SJCRH30 (cell line): ENCODE measurements at regions not wholly inside any gene's neighbourhood (a gene's known extent, or its start where the extent isn't known, plus 50 kb on each side); places are given as distances from the start of the nearest gene placed in this dataset.

ENCODE experiments used
- DNase-seq, 2 experiments: peaks; one replicate each; pipeline ENCODE4 v3.0.0-alpha.2; 2015 to 2020
- H3K27ac ChIP-seq: fragments of 250-450 bp; sonication (Bioruptor Pico); 2 replicates; pipeline ENCODE4 v1.5.1; 2020; ENCODE audit warnings: mild to moderate bottlenecking, moderate library complexity
- H3K27me3 ChIP-seq: fragments of 250-450 bp; sonication (Bioruptor Pico); 2 replicates; pipeline ENCODE4 v1.5.1; 2020; ENCODE audit warnings: mild to moderate bottlenecking, moderate library complexity
- H3K36me3 ChIP-seq: fragments of 250-450 bp; sonication (Bioruptor Pico); 2 replicates; pipeline ENCODE4 v1.5.1; 2020; ENCODE audit warnings: mild to moderate bottlenecking, moderate library complexity
- H3K4me1 ChIP-seq: fragments of 250-450 bp; sonication (Bioruptor Pico); 2 replicates; pipeline ENCODE4 v1.5.1; 2020; ENCODE audit warnings: mild to moderate bottlenecking, moderate library complexity
- H3K4me3 ChIP-seq: fragments of 250-450 bp; sonication (Bioruptor Pico); 2 replicates; pipeline ENCODE4 v1.5.1; 2020; ENCODE audit warnings: mild to moderate bottlenecking, moderate library complexity
- H3K9me3 ChIP-seq: fragments of 250-450 bp; sonication (Bioruptor Pico); replicated peaks from 2 replicates; pipeline ENCODE4 v1.5.1; 2020; ENCODE audit warnings: mild to moderate bottlenecking, moderate library complexity

DNA sequence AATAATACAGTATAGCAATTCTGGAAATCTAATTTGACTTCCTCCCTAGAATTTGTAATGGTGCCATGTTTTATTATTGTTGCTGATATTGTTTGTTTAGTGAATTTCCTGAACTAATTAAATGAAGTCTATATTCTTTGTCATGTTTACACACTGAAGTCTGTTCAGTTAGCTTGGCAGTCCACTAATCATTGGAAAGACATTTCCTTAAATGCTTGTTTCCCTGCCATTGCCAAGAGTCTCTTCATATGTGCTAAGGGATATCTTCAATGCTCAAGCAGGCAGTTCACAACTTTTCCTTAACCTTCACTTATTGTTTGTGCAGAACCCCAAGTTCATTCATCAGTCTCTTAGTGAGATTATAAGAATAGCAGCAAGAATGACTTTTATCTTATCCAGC is 755.3 kb downstream of the INHBA start:
- Histone ChIP-seq H3K36me3 (no peaks in the 10 kb centered on the region), H3K9me3 (no peaks in the 10 kb centered on the region), H3K4me3 (no peak overlapping the region), H3K4me1 (no peaks in the 10 kb centered on the region), H3K27ac (no peak overlapping the region), H3K27me3 (no peaks in the 10 kb centered on the region)
- DNase-seq = no peak

DNA sequence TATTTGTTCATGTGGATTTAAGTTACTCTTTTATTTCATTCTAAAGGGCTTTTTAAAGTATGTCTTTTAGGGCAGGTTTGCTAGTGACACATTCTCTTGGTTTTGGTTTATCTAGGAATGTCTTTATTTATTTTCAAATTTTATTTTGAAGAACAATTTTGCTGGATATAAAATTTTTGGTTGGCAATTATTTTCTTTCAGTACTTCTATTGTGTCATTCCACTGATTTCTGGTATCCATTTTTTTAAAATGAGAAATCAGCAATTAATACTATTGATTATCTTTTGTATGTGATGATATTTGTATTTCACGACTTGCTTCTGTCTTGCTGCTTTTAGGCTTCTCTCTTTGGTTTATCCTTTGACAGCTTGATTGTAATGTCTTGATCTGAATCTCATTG is 756.3 kb downstream of the INHBA start:
- Histone ChIP-seq H3K27me3 (no peaks in the 10 kb centered on the region), H3K27ac (no peak overlapping the region), H3K9me3 (no peaks in the 10 kb centered on the region), H3K36me3 (no peaks in the 10 kb centered on the region), H3K4me1 (no peaks in the 10 kb centered on the region), H3K4me3 (no peak overlapping the region)
- DNase-seq = no peak

DNA sequence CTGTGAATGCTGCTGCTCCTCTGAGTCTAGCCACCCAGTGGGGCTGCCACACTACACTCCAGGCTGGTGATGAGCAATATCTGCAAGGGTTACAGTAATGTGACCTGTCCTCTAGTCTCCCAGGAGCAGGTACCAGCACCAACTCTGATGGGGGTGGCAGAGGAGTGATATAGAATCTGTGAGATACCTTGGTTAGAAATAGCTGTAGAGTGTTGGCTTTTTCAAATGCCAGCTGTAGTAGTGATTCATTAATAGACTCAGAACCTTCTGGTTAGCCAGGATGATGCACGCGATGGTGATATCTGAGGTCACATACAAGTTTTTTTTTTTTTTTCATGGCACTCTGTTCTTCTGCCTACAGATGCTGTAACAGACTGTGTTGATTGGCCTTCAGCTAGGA is 757.1 kb downstream of the INHBA start:
- Histone ChIP-seq H3K4me3 (no peak overlapping the region), H3K27me3 (no peaks in the 10 kb centered on the region), H3K27ac (no peak overlapping the region), H3K36me3 (no peaks in the 10 kb centered on the region), H3K4me1 (no peaks in the 10 kb centered on the region), H3K9me3 (no peaks in the 10 kb centered on the region)
- DNase-seq = no peak

DNA sequence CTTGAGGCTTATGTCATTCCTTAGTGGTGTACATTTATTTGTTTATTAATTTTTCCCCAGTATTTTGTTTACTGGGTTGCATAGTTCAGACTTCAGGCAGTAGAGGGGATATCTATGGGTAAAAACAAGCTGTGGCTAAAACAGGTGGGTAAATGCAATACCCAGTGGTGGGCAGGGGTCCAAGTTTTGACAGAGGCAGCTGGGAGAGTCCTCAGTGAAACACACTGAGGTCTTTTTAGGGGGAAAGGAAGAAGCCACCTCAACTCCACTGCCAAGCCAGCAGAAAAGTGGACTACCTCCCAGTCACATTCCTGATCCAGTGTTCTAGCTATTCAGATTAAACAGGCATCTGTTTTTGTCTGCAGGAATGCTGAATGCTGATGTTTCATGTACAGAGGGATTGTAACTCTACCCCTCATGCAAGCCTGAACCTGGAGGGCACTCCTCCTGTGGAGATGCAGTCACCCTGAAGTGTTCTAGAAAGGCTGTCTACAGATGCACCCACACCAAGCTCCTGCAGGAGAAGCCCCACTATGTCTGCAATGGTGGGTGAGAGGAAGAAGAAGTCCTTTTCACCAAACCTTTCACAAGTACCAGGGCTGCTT is 757.8 kb downstream of the INHBA start:
- Histone ChIP-seq H3K36me3 (no peaks in the 10 kb centered on the region), H3K4me1 (no peaks in the 10 kb centered on the region), H3K9me3 (no peaks in the 10 kb centered on the region), H3K4me3 (no peak overlapping the region), H3K27ac (no peak overlapping the region), H3K27me3 (no peaks in the 10 kb centered on the region)
- peak in 1 of 2 experiments; percentile 13 for DNase-seq

DNA sequence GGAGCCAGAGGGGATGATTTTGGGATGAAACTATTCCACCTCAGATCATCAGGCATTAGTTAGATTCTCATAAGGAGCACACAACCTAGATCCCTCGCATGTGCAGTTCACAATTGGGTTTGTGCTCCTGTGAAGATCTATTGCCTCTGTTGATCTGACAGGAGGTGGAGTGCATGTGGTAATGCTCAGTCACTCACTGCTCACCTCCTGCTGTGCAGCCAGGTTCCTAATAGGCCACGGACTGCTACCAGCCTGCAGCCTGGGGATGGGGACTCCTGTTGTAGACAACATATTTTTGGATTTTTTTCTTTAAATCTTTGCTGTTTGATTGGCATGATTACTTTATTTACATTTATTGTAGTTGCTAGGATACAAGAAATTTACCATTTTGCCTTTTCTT is 765.0 kb downstream of the INHBA start:
- no peaks in the 10 kb centered on the region for H3K27me3 ChIP-seq
- H3K9me3 ChIP-seq = no peaks in the 10 kb centered on the region
- H3K4me3 ChIP-seq = no peak overlapping the region
- no peak overlapping the region for H3K27ac ChIP-seq
- H3K4me1 ChIP-seq = no peaks in the 10 kb centered on the region
- no peak for DNase-seq
- H3K36me3 ChIP-seq = no peaks in the 10 kb centered on the region

DNA sequence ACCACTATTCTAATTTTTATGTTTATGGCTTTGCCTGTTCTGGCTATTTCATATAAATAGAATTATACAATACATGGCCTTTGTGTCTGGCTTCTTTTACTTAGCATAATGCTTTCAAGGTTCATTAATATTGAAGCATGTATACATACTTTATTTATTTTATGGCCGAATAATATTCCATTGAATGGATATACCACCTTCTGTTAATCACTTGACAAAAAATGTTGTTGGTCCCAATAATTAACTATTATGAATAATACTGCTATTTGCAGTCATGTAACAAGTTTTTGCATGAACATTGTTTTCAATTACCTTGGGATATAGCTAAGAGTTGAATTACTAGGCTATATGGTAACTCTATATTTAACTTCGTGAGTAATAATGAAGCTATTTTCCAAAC is 767.5 kb downstream of the INHBA start:
- H3K9me3 ChIP-seq = no peaks in the 10 kb centered on the region
- DNase-seq = no peak
- no peak overlapping the region for H3K4me3 ChIP-seq
- H3K36me3 ChIP-seq = no peaks in the 10 kb centered on the region
- H3K27ac ChIP-seq = no peak overlapping the region
- H3K27me3 ChIP-seq = no peaks in the 10 kb centered on the region
- H3K4me1 ChIP-seq = no peaks in the 10 kb centered on the region

DNA sequence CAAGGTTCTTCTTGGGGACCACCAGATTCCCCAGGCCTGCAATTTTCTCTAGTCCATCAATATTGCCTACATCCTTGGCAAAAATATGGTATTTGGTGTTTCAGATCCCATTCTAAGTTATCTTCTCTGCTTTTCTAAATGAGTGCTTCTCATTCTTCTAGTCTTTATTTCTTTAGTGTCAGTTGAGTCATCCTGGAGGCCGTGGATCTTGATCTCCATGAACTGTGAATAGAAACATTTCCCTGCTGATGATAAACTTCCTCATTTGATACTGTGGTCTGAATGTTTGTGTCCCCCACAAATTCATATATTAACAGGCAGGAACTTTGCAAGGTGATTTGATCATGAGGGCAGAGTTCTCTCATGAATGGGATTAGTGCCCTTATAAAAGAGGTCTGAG is 779.3 kb downstream of the INHBA start:
- Histone ChIP-seq H3K9me3 (no peaks in the 10 kb centered on the region), H3K4me3 (no peak overlapping the region), H3K36me3 (no peaks in the 10 kb centered on the region), H3K27ac (no peak overlapping the region), H3K4me1 (no peaks in the 10 kb centered on the region), H3K27me3 (no peaks in the 10 kb centered on the region; the same call in 1 of the 2 replicates)
- no peak for DNase-seq

DNA sequence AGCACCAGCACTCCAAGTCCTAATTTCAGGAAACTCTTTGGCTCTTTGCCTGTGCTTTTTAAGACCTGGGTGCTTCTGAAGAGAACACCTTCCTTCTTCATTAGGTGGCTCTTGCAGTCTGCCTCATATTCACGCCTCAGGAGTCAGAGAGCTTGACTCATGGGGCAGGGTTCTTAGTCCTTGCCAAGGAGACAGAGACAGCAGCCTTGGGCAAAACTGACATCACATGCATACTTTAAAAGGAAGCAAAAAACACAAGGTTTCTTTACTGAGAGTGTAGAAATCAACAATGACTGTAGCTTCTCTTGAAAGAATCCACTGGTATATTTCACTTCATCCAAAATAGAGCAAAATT is 780.6 kb downstream of the INHBA start:
- no peak for DNase-seq
- H3K27me3 ChIP-seq = no peaks in the 10 kb centered on the region; the same call in 1 of the 2 replicates
- no peaks in the 10 kb centered on the region for H3K9me3 ChIP-seq
- H3K27ac ChIP-seq = no peak overlapping the region
- H3K36me3 ChIP-seq = no peaks in the 10 kb centered on the region
- H3K4me1 ChIP-seq = no peaks in the 10 kb centered on the region
- no peak overlapping the region for H3K4me3 ChIP-seq

DNA sequence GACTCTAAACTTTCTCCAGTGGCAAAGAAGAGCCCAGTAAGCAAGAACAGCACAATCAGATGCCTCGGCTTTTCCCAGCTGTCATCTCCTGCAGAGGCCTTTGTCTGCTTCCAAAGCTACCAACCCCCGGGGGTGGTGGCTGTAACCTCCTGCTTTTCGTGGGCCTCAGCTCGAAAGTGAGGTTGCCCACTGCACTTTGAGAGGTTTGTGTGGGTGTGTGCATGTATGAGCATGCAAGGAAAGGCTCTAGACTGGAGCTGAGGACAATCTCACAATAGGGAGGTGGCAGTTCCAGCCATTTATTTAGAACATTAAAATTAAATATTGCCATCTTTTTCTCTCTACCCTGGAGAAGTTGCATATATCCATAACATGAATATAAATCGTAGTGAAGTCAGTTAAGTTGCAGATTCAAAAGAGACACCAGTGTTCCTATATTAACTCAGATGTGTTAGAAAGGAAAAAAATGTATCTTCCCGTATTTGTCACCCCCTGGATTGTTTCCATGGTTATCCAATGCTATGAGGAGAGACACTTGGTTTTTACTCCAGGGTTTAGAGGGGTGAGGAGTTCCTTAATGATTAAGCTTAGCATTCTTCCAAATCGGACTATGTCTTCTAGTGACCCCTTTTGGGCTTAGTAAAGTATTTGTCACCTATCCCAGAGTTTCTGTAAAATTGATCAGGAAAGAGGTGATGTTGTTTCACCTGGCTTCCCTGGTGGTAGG is 781.1 kb downstream of the INHBA start:
- H3K4me1 ChIP-seq = no peaks in the 10 kb centered on the region

DNA sequence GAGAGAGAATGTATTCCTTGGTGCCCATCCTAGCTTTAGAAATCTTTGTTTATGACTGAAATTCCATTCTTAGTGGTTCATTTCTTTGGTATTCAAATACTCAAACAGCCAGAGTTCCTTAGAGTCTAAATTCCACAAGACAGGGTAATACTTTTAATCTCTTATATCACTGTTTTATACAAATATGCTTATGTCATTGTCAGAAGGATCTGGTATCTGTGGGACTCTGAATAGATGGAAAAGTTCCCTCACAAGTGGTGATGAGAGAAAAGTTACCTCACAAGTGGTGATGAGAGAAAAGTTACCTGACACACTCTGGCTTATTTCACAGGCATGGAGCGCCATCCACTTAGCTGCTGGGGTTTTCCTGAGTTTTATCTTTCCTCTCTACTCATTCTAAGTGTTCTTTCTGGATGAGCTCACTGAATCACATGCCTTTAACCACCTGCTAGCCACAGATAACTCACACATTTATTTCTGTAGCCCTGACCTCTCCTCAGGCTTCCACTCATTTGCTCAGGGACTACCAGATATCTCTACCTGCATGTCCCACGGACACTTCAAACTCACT is 784.0 kb downstream of the SUGCT start:
- no peak for DNase-seq
- Histone ChIP-seq H3K27me3 (no peaks in the 10 kb centered on the region; the same call in 1 of the 2 replicates), H3K4me1 (no peaks in the 10 kb centered on the region), H3K4me3 (no peak overlapping the region), H3K9me3 (no peaks in the 10 kb centered on the region), H3K27ac (no peak overlapping the region), H3K36me3 (no peaks in the 10 kb centered on the region)

More for the DNA sequence above, 781.1 kb downstream of the INHBA start:
- no peak for DNase-seq
- no peak overlapping the region for H3K27ac ChIP-seq
- no peaks in the 10 kb centered on the region; the same call in 1 of the 2 replicates for H3K27me3 ChIP-seq
- no peaks in the 10 kb centered on the region for H3K36me3 ChIP-seq
- no peak overlapping the region for H3K4me3 ChIP-seq
- H3K9me3 ChIP-seq = no peaks in the 10 kb centered on the region

DNA sequence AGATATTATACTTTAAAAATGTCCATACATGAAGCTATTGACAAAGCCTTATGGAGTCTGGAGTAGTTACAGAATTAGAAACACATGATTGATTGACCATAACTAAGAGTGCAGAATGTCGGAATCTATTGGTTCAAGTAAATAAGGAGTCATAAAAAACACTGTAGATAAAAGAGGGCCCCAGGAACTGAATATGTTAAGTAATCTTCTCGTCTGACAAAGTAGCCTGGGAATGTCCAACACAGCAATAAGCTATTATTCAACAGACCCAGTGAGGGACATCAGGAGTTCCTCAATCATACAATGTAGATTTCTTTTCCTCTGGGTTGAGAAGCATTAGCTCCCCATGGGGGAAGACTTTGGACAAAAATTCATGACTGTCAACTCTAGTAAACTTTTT is 782.0 kb downstream of the SUGCT start:
- no peak for DNase-seq
- Histone ChIP-seq H3K9me3 (no peaks in the 10 kb centered on the region), H3K4me3 (no peak overlapping the region), H3K36me3 (no peaks in the 10 kb centered on the region), H3K27me3 (no peaks in the 10 kb centered on the region; the same call in 1 of the 2 replicates), H3K4me1 (no peaks in the 10 kb centered on the region), H3K27ac (no peak overlapping the region)

DNA sequence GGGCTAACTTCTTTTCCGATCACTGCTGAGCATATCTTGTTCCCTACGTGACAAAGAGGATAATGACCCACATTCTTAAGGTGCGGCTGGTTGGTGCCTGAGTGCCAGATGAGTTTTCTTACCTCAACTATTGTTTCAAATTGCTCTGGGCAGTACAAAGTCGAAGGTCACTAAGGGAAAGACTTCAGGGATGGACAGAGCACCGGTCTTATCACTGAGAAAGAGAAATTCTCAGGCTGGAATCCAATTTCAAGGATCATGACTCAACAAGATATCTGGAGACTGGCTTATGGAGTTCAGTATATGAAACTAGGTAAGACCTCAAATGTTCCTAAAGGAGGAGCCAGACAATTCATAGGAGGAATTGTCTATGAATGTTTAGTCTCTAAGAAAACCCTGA is 780.3 kb downstream of the SUGCT start:
- DNase-seq = no peak
- H3K27me3 ChIP-seq = no peaks in the 10 kb centered on the region; the same call in 1 of the 2 replicates

More for the DNA sequence above, 780.3 kb downstream of the SUGCT start:
- no peaks in the 10 kb centered on the region for H3K36me3 ChIP-seq
- H3K27ac ChIP-seq = no peak overlapping the region
- H3K4me1 ChIP-seq = no peaks in the 10 kb centered on the region
- no peaks in the 10 kb centered on the region for H3K9me3 ChIP-seq
- no peak overlapping the region for H3K4me3 ChIP-seq
